Upper lobe of right lung (tissue), 1 donor: ENCODE measurements at regions not wholly inside any gene's neighbourhood (a gene's known extent, or its start where the extent isn't known, plus 50 kb on each side); places are given as distances from the start of the nearest gene placed in this dataset.

ENCODE experiments used
- ATAC-seq: fragments of 200-7000 bp; cut with Tn5 transposase; one replicate; pipeline ENCODE4 v1.9.1; 2020; ENCODE audit warnings: mild to moderate bottlenecking, moderate library complexity
- DNase-seq: peaks from one replicate; pipeline ENCODE4 v3.0.0-alpha.2; 2020
- H3K27ac ChIP-seq: fragments of 200-600 bp; one replicate; pipeline ENCODE4 v1.8.0; 2022
- H3K27me3 ChIP-seq: fragments of 200-600 bp; one replicate; pipeline ENCODE4 v1.8.0; 2022; ENCODE audit warnings: mild to moderate bottlenecking
- H3K36me3 ChIP-seq: fragments of 200-600 bp; one replicate; pipeline ENCODE4 v1.8.0; 2022
- H3K4me1 ChIP-seq: fragments of 200-600 bp; one replicate; pipeline ENCODE4 v1.8.0; 2022
- H3K4me3 ChIP-seq: fragments of 200-600 bp; one replicate; pipeline ENCODE4 v1.8.0; 2022; ENCODE audit warnings: mild to moderate bottlenecking
- H3K9me3 ChIP-seq: fragments of 200-600 bp; one replicate; pipeline ENCODE4 v1.8.0; 2022
- intact Hi-C: fragments of 100-400 bp; cut with DNase I; formaldehyde crosslinking; loops from one replicate; pipeline ENCODE4 v1.11.0; 2022
- TF ChIP-seq, protein P1 (sequence below): fragments of 200-600 bp; IDR thresholded peaks from one replicate; pipeline ENCODE4 v1.8.0; 2022; ENCODE audit warnings: antibody characterized with exemption
- donor health status: DM: no; HTN: yes; CAD: no; lungs with severe emphysema.

DNA sequence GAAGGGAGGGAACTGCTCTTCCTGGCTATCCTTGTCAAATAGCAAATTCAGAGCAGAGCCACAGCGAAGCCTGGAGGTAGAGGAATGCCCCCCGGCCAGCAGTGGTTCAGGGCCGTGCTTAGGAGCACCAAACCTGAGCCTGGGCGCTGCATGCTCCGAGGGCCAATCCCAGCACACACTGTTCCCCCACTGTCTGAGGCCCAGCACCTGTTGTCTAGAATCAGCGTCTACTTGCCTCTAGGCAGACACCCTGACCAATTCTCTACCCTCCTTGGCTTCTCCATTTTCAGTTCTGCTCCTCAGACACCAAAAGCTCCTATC lies 177.6 kb upstream of the PKDCC start:
- H3K27me3 ChIP-seq, result no peaks in the 10 kb centered on the region
- intact Hi-C loops, result loop anchor here (5.0 kb wide), 1 partner anchor 217 kb away; no protein-coding TSS in a partner anchor
- DNase-seq, result no peak
- H3K4me1 ChIP-seq, result no peaks in the 10 kb centered on the region
- TF ChIP-seq, protein P1, sequence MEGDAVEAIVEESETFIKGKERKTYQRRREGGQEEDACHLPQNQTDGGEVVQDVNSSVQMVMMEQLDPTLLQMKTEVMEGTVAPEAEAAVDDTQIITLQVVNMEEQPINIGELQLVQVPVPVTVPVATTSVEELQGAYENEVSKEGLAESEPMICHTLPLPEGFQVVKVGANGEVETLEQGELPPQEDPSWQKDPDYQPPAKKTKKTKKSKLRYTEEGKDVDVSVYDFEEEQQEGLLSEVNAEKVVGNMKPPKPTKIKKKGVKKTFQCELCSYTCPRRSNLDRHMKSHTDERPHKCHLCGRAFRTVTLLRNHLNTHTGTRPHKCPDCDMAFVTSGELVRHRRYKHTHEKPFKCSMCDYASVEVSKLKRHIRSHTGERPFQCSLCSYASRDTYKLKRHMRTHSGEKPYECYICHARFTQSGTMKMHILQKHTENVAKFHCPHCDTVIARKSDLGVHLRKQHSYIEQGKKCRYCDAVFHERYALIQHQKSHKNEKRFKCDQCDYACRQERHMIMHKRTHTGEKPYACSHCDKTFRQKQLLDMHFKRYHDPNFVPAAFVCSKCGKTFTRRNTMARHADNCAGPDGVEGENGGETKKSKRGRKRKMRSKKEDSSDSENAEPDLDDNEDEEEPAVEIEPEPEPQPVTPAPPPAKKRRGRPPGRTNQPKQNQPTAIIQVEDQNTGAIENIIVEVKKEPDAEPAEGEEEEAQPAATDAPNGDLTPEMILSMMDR, result no peak
- no peak overlapping the region for H3K27ac ChIP-seq
- no peak for ATAC-seq
- H3K36me3 ChIP-seq, result no peaks in the 10 kb centered on the region
- H3K4me3 ChIP-seq, result no peak overlapping the region
- no peaks in the 10 kb centered on the region for H3K9me3 ChIP-seq

DNA sequence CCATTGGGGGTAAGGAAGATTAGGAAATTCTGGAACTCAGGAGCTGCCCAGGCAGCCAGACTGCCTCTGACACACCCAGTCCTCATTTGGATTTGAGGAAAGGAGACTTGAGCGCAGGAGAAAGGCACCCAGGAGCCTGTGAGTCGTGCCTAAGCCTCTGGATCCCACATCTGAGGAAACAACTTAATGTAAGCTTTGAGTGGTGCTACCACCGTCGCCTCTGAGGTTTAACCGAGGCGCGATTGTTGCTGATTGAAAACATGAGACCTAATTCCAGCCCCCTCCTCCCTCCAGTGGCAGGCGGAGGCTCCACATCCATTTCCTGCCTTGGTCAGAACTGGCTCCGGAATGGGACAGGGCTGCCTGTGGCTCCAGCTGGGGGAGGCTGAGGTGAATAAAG lies 176.7 kb upstream of the PKDCC start:
- Histone ChIP-seq H3K27me3 (no peaks in the 10 kb centered on the region), H3K4me3 (no peak overlapping the region), H3K27ac (no peak overlapping the region), H3K4me1 (no peaks in the 10 kb centered on the region), H3K9me3 (no peaks in the 10 kb centered on the region), H3K36me3 (no peaks in the 10 kb centered on the region)
- ATAC-seq (no peak), DNase-seq (no peak)
- intact Hi-C loops, result loop anchor here (5.0 kb wide), 1 partner anchor 216 kb away; no protein-coding TSS in a partner anchor
- TF ChIP-seq, protein P1, result no peak

DNA sequence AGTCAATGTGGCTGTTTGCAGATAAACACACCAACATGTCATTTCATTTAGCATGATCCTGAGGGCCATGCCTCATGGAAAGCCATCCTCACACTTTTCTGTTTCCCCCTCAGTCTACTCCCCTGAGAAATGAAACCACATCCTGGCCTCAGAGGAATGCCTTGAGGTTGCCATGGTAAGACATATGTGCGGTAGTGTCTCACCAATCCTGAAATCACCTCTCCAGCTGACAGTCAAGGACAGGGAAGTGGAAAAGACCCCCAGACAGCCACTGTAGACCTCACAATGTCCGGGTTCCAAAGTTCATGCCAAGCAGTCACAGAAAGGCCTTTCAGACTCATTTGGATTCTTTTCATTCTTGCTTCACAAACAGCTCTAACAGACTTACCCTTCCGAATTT lies 175.2 kb upstream of the PKDCC start:
- DNase-seq, result no peak
- ATAC-seq, result no peak
- intact Hi-C loops, result loop anchor here (5.0 kb wide), 1 partner anchor 215 kb away; no protein-coding TSS in a partner anchor
- Histone ChIP-seq H3K27me3 (no peaks in the 10 kb centered on the region), H3K36me3 (no peaks in the 10 kb centered on the region), H3K4me1 (no peaks in the 10 kb centered on the region), H3K27ac (no peak overlapping the region), H3K4me3 (no peak overlapping the region), H3K9me3 (no peaks in the 10 kb centered on the region)
- TF ChIP-seq, protein P1, result no peak

DNA sequence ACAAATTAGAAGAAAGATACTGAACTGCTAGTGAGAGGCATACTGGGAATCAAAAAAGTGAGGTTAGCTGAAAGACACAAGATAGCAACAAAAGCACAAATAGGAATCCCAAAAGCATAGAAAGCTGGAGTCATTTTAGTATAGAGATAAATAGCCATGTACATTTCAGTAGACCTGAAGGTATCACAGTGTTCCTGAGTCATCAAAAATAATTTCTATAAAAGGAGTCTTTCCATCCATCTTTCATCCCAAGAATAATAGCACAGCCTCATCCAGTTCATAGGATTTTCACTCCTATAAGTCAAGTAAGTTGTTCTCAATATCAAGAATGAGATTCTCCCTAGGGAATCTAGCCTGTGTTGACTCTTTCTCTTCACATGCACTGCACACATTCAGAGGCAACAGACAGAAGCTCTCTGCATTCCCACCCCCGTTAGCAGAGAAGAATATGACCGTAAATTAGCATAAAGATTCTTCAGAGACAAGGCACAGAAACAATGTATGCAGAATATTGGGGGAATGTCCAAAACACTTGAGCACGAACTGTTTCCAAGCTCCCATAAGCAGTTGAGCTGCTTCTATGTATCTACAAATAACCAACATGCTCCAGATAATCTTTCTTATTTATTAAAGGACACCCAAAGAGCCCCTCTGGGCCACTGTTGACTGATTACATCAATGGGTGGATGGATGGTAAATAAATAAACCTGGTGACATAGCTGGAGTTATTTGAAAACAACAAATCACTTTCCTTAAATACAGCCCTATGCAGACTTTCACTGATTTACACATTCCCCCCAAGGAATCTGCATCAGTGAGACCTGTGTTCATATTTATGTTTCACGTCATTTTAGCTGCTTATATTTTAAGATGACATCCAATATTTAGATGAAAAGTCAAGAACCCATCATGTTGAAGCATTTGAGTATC lies 174.5 kb upstream of the PKDCC start:
- no peaks in the 10 kb centered on the region for H3K4me1 ChIP-seq
- intact Hi-C loops, result loop anchor here (5.0 kb wide), 1 partner anchor 214 kb away; no protein-coding TSS in a partner anchor
- H3K27me3 ChIP-seq, result no peaks in the 10 kb centered on the region
- TF ChIP-seq, protein P1, result no peak
- H3K4me3 ChIP-seq, result no peak overlapping the region
- ATAC-seq, result no peak
- no peaks in the 10 kb centered on the region for H3K9me3 ChIP-seq
- H3K36me3 ChIP-seq, result no peaks in the 10 kb centered on the region
- DNase-seq, result no peak
- no peak overlapping the region for H3K27ac ChIP-seq

DNA sequence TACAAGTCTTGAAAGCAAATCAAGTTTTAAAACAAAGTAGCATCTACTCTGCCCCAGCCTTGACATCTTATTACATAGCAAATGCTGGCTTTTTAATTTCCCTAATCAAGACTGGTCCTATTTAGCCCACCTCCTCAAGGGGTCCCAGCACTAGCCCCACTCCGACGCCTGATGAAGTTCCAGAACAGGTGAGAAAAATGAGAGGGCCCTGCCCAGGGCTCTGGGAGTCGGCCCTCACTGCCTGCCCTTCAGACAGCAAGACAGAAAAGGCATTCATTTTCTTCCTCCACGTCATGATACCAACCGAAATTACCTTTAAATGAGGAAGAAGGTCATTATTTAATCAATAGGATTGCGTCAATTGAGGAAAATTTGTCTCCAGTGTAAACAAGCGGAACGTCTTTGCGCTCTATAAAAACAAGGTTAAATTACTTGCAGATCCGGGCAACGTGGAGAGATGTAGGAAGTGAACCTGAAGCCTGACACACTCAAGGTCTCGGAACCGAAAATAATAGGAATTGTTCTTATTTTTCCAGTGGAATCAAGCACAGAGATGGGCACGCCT lies 170.6 kb upstream of the PKDCC start:
- TF ChIP-seq, protein P1, result no peak
- Histone ChIP-seq H3K9me3 (no peaks in the 10 kb centered on the region), H3K4me3 (no peak overlapping the region), H3K36me3 (no peaks in the 10 kb centered on the region), H3K27ac (no peak overlapping the region), H3K4me1 (no peaks in the 10 kb centered on the region), H3K27me3 (no peaks in the 10 kb centered on the region)
- DNase-seq, result no peak
- intact Hi-C loops, result no loop called here
- no peak for ATAC-seq
